DND-41 (cell line): ENCODE measurements at regions not wholly inside any gene's neighbourhood (a gene's known extent, or its start where the extent isn't known, plus 50 kb on each side); places are given as distances from the start of the nearest gene placed in this dataset.

Experiments used
- CTCF ChIP-seq: IDR thresholded peaks from 2 replicates; pipeline ENCODE4 v1.5.1; 2012; ENCODE audit warnings: borderline replicate concordance, low read length, moderate library complexity, mild to moderate bottlenecking; ENCODE audit not compliant: poor library complexity, severe bottlenecking; ENCODE audit errors: extremely low read depth
- EZH2 ChIP-seq: IDR thresholded peaks from 3 replicates; pipeline ENCODE4 v1.6.1; 2012; ENCODE audit warnings: borderline replicate concordance, low read depth, mild to moderate bottlenecking, moderate library complexity, low read length, inconsistent platforms; ENCODE audit not compliant: severe bottlenecking

GRCh38 chr10:131000743-131001142, 310.8 kb downstream of the TCERG1L start:
- TF ChIP-seq CTCF (no peak), EZH2 (no peak)
